Thymus (tissue), 11 donors: ENCODE measurements at regions not wholly inside any gene's neighbourhood (a gene's known extent, or its start where the extent isn't known, plus 50 kb on each side); places are given as distances from the start of the nearest gene placed in this dataset.

Source experiments
- DNase-seq, 9 donors: peaks; one replicate each; pipeline ENCODE4 v3.0.0-alpha.2; 2013; ENCODE audit warnings: low spot score in 9 of 9, low read depth in 6 of 9, missing footprints in 1 of 9
- H3K27ac ChIP-seq, 2 donors: one replicate each; pipeline ENCODE4 v1.5.1; 2013; ENCODE audit warnings: control low read depth in 1 of 2, low read depth in 1 of 2, low read length in 1 of 2, mild to moderate bottlenecking in 1 of 2, moderate library complexity in 1 of 2
- H3K27me3 ChIP-seq, 2 donors: one replicate each; pipeline ENCODE4 v1.5.1; 2013; ENCODE audit warnings: low read length in 1 of 2; ENCODE audit not compliant: control insufficient read depth in 2 of 2, insufficient read depth in 1 of 2
- H3K36me3 ChIP-seq, 2 donors: one replicate each; pipeline ENCODE4 v1.5.1; 2013; ENCODE audit warnings: low read length in 1 of 2, mild to moderate bottlenecking in 1 of 2, moderate library complexity in 1 of 2; ENCODE audit not compliant: control insufficient read depth in 2 of 2, insufficient read depth in 2 of 2
- H3K4me1 ChIP-seq, 2 donors: one replicate each; pipeline ENCODE4 v1.5.1; 2013; ENCODE audit warnings: low read length in 2 of 2; ENCODE audit not compliant: control insufficient read depth in 2 of 2, insufficient read depth in 2 of 2
- H3K4me3 ChIP-seq, 2 donors: one replicate each; pipeline ENCODE4 v1.5.1; 2013; ENCODE audit warnings: low read length in 2 of 2, control low read depth in 1 of 2, mild to moderate bottlenecking in 1 of 2
- H3K9me3 ChIP-seq, 2 donors: one replicate each; pipeline ENCODE4 v1.5.1; 2013; ENCODE audit warnings: low read length in 1 of 2, mild to moderate bottlenecking in 1 of 2; ENCODE audit not compliant: control insufficient read depth in 2 of 2, insufficient read depth in 1 of 2
- WGBS: extraction: QIAGEN DNeasy Blood & Tissue Kit; methylation state at CpG from one replicate; pipeline ENCODE4 v1.1.7; 2013; 5-methylcytosine and 5-hydroxymethylcytosine counted together
- donor health status: healthy.

DNA sequence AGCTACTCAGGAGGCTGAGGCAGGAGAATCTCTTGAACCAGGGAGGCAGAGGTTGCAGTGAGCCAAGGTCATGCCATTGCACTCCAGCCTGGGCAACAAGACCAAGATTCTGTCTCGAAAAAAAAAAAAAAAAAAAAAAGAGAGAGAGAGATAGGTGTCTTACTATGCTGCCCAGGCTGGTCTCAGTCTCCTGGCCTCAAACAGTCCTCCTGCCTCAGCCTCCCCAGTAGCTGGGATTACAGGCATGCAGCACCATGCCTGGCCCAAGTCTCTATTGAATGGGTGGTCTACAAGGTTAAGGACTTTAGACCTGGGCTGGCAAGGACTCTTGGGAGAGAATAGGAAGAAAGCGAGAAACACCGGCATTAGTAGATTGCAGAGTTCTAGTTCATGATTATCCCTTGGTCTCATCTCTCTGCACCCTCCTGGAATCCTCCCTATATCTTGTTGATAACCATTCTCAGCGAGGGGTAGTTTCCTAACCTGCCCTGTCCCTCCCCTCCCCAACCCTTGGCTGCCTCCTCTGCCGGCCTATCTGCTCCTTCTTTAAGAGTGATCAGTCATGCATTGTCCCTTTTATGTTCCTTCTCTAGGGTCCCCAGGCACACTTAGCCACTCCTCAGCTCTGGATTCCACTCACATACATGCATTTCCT lies 128.1 kb upstream of the MAP1LC3B2 start:
- DNase-seq, result no peak

DNA sequence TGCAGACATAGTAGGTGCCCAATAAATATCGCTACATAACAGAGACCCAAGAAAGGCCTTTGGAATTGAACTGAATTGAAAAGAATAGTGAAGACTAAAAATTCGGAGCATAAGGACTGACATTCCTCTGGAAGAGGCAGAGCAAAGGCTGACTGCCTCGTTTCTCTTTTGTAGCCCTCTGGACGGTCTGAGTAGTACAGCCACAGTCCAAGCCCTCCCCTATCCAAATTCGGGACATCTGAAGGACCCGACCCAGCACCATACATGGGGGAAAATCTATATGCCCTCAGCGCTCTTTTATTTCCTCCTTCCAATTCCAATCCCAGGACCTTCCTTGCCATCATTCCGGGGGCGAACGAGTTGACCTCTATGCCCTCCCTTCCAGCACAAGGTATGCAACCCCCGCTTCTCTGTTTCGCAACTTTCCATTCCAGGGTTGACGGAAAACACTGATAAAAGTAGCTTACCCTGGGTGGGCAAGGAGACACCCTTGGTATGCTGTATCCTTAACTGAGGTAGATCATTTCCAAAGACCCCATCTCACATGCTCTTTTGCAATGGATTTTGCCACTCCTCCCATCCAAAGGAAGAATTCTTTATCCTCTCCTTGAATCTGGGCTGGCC lies 127.4 kb upstream of the MAP1LC3B2 start:
- WGBS, result 98% methylated on average over 13 of the region's 13 CpGs
- no peaks in the 10 kb centered on the region for H3K27me3 ChIP-seq
- peaks cover 2 to 7% of the 10 kb centered on the region in 2 donors for H3K9me3 ChIP-seq
- H3K27ac ChIP-seq, result no peak overlapping the region
- no peak overlapping the region for H3K4me3 ChIP-seq
- DNase-seq, result no peak
- no peaks in the 10 kb centered on the region for H3K36me3 ChIP-seq
- peaks cover 3 to 28% of the 10 kb centered on the region in 2 donors for H3K4me1 ChIP-seq

More for the DNA sequence above, 128.1 kb upstream of the MAP1LC3B2 start:
- H3K9me3 ChIP-seq, result peaks cover 2 to 7% of the 10 kb centered on the region in 2 donors
- no peak overlapping the region for H3K4me3 ChIP-seq
- peaks cover 3 to 20% of the 10 kb centered on the region in 2 donors for H3K4me1 ChIP-seq
- H3K27me3 ChIP-seq, result no peaks in the 10 kb centered on the region
- H3K27ac ChIP-seq, result no peak overlapping the region
- 98% methylated on average over 5 of the region's 5 CpGs for WGBS
- no peaks in the 10 kb centered on the region for H3K36me3 ChIP-seq

DNA sequence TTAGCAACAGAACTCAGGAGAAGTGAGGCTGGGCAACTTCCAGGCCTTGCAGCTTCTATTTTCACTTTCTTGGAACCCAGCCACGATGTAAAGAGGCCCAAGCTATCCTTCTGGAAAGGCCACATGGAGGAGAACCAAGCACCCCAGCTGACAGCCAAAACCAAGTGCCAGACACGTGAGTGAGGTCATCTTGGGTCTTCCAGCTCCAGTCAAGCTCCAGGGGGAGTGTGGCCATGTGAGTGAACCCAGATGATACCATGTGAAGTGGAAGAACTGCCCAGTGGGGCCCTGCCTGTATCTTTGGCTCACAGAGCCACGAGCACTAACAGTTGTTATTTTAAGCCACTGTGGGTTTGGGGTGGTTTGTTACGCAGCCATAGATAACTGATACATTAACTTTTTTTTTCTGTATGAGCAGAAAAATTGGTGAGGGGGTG lies 126.8 kb upstream of the MAP1LC3B2 start:
- no peaks in the 10 kb centered on the region for H3K27me3 ChIP-seq
- H3K9me3 ChIP-seq, result peaks cover 2 to 7% of the 10 kb centered on the region in 2 donors
- no peaks in the 10 kb centered on the region for H3K36me3 ChIP-seq
- WGBS, result 94% methylated on average over 4 of the region's 4 CpGs
- DNase-seq, result no peak
- H3K4me3 ChIP-seq, result no peak overlapping the region
- H3K4me1 ChIP-seq, result peaks cover 3 to 28% of the 10 kb centered on the region in 2 donors
- H3K27ac ChIP-seq, result no peak overlapping the region

DNA sequence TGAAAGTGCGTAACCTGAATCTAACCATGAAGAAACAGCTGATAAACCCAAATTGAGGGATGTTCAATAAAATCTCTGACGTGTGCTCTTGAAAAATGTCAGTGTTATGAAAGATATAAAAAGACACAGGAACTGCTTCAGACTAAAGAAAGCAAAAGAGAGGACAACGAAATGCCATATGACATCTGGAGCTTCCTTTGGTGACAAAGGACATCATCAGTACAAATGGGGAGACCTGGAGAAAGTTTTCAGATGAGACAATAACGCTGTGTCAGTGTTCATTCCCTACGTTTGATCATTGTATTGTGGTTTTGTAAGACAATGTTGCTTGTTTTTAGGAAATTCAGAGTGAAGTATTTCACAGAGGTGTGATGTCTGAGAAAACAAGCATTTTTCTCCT lies 125.9 kb upstream of the MAP1LC3B2 start:
- H3K4me3 ChIP-seq, result no peak overlapping the region
- DNase-seq, result peak in 1 of 9 donors; percentile 33
- peaks cover 3 to 28% of the 10 kb centered on the region in 2 donors for H3K4me1 ChIP-seq
- no peak overlapping the region for H3K27ac ChIP-seq
- no peaks in the 10 kb centered on the region for H3K27me3 ChIP-seq
- 30% methylated on average over 5 of the region's 5 CpGs for WGBS
- peaks cover 2 to 7% of the 10 kb centered on the region in 2 donors for H3K9me3 ChIP-seq
- H3K36me3 ChIP-seq, result no peaks in the 10 kb centered on the region

DNA sequence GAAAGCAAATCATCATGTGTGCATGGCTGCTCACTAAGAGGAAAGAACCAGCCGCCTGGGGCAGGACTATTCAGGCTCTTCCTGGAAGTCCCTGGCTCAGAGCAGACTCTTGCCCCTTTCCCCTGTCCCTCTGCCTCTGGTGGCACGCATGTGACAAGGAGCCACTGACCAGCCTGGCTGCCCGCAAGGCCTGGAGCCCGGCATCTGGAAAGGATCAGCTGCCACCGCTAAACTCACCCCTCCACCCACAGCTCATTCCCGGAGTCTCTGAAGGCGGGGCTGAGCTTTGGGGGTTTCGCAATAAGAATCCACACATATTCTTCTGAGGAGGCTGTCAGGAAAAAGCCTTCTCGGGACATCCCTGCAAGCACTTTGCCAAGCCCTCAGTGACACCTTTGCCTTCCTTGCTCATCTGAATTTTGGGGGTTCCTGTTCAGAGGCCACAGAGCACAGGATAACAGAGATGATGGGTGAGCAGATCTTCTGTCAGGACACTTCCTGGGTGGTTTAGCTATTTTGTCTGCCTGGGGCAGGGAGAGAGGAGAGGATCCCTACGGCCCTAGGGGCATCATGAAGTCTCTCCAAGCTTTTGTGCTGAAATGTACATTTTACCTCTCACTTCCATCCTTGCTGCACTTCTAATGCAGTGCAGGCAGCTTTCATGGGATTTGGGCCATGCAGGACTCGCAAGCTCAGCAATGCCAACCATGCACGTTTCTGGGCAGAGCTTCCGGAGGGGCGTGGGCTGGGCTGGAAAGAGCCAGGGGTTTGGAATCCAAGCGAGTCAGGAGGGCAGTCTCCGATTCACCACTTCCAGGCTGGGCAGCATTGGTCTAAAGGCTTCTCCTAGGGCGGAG lies 124.8 kb upstream of the MAP1LC3B2 start:
- H3K27ac ChIP-seq, result peak overlapping the region in 1 of 2 donors; percentile 3
- H3K36me3 ChIP-seq, result no peaks in the 10 kb centered on the region
- H3K27me3 ChIP-seq, result no peaks in the 10 kb centered on the region
- no peak for DNase-seq
- 85% methylated on average over 17 of the region's 17 CpGs for WGBS
- peaks cover 2 to 7% of the 10 kb centered on the region in 2 donors for H3K9me3 ChIP-seq
- H3K4me3 ChIP-seq, result no peak overlapping the region
- H3K4me1 ChIP-seq, result peaks cover 3 to 33% of the 10 kb centered on the region in 2 donors

GRCh38 chr12:116435984-116436383 lies 123.2 kb upstream of the MAP1LC3B2 start:
- Histone ChIP-seq H3K4me3 (no peak overlapping the region), H3K4me1 (peaks cover 3 to 39% of the 10 kb centered on the region in 2 donors), H3K27ac (no peak overlapping the region), H3K9me3 (peaks cover 2 to 7% of the 10 kb centered on the region in 2 donors), H3K27me3 (no peaks in the 10 kb centered on the region), H3K36me3 (no peaks in the 10 kb centered on the region)
- WGBS, result over 99% methylated on average over 3 of the region's 3 CpGs
- DNase-seq, result no peak

DNA sequence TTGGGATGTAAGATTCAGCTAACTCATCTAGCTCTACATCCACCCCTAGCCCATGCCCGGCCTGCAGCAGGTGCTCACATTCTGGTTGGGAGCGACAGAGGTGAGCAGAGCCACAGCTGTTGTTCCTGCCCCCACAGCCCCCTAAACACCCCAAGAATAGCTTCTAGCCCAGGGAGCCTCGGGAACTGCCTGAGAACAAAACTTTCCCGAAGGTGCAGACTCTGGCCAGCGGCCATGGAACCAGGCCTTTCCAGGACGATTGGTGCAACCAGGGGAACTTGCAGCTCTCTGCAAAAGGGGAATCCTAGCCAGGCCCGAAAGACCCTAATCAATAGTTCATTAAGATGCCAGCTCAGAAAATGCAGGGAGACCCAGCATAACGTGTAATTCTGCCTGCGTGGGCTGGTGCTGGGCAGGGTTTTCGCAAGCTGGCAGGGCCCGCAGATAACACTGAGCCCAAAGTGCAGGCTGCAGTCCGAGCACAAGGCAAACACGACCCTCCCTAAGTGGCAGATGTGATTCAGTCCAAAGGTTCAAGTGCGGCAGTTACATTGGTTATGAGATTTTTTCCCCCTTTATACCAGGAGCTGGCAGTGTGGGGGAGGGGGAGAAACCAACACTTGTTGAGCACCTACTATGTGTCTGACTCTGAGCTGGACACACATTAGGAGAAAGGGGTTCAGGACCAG lies 122.5 kb upstream of the MAP1LC3B2 start:
- DNase-seq, result no peak
- H3K4me3 ChIP-seq, result no peak overlapping the region
- no peak overlapping the region for H3K27ac ChIP-seq
- peaks cover 3 to 46% of the 10 kb centered on the region in 2 donors for H3K4me1 ChIP-seq
- H3K9me3 ChIP-seq, result peaks cover 2 to 7% of the 10 kb centered on the region in 2 donors
- no peaks in the 10 kb centered on the region for H3K36me3 ChIP-seq
- no peaks in the 10 kb centered on the region for H3K27me3 ChIP-seq
- WGBS, result 83% methylated on average over 14 of the region's 14 CpGs

- H3K36me3 ChIP-seq, result no peaks in the 10 kb centered on the region
- H3K4me1 ChIP-seq, result peaks cover 7 to 40% of the 10 kb centered on the region in 2 donors
- H3K27ac ChIP-seq, result no peak overlapping the region
- DNase-seq, result peak in 1 of 9 donors; percentile 38
- H3K4me3 ChIP-seq, result no peak overlapping the region
- no peaks in the 10 kb centered on the region for H3K27me3 ChIP-seq
- WGBS, result 71% methylated on average over 4 of the region's 4 CpGs
- peaks cover 0 to 5% of the 10 kb centered on the region in 2 donors for H3K9me3 ChIP-seq
Measured at GRCh38 chr12:116441292-116441691, 117.9 kb upstream of the MAP1LC3B2 start.
